HepG2 (cell line): ENCODE measurements at regions not wholly inside any gene's neighbourhood (a gene's known extent, or its start where the extent isn't known, plus 50 kb on each side); places are given as distances from the start of the nearest gene placed in this dataset.

ENCODE experiments used
- ELF3 ChIP-seq: IDR thresholded peaks from 2 replicates; pipeline ENCODE4 v1.6.1; 2016; ENCODE audit warnings: missing genetic modification reagents, missing compliant biosample characterization
- FOXA3 ChIP-seq: IDR thresholded peaks from 2 replicates; pipeline ENCODE4 v1.6.1; 2016; ENCODE audit warnings: missing genetic modification reagents, missing compliant biosample characterization
- GATAD2A ChIP-seq: IDR thresholded peaks from 2 replicates; pipeline ENCODE4 v1.6.1; 2016
- GLI4 ChIP-seq: sonication (generic); formaldehyde crosslinking; IDR thresholded peaks from 2 replicates; pipeline ENCODE4 v1.5.1; 2020; ENCODE audit warnings: missing genetic modification reagents, mild to moderate bottlenecking, moderate library complexity, borderline replicate concordance
- MED1 ChIP-seq: sonication (generic); formaldehyde crosslinking; IDR thresholded peaks from 2 replicates; pipeline ENCODE4 v1.4.0; 2020; ENCODE audit warnings: missing genetic modification reagents
- POGZ ChIP-seq: sonication (generic); formaldehyde crosslinking; IDR thresholded peaks from 2 replicates; pipeline ENCODE4 v1.4.0; 2020; ENCODE audit warnings: mild to moderate bottlenecking, missing genetic modification reagents
- SOX5 ChIP-seq: IDR thresholded peaks from 2 replicates; pipeline ENCODE4 v1.6.1; 2016; ENCODE audit warnings: borderline replicate concordance
- ZC3H4 ChIP-seq: sonication (generic); formaldehyde crosslinking; IDR thresholded peaks from 2 replicates; pipeline ENCODE4 v1.4.0; 2020; ENCODE audit warnings: missing genetic modification reagents, borderline replicate concordance
- ZNF224 ChIP-seq: sonication (generic); formaldehyde crosslinking; IDR thresholded peaks from 2 replicates; pipeline ENCODE4 v1.5.0; 2020; ENCODE audit warnings: mild to moderate bottlenecking, missing genetic modification reagents
- ZNF850 ChIP-seq: sonication (generic); formaldehyde crosslinking; conservative IDR thresholded peaks from 2 replicates; pipeline ENCODE4 v1.9.0; 2021; ENCODE audit warnings: mild to moderate bottlenecking, missing genetic modification reagents
- TF ChIP-seq, protein P1 (sequence below): IDR thresholded peaks from 2 replicates; pipeline ENCODE4 v1.6.1; 2016; ENCODE audit warnings: low read depth
- TF ChIP-seq, protein P2 (sequence below): sonication (generic); formaldehyde crosslinking; IDR thresholded peaks from 2 replicates; pipeline ENCODE4 v1.9.0; 2021; ENCODE audit warnings: missing genetic modification reagents, borderline replicate concordance
- TF ChIP-seq, protein P3 (sequence below): sonication (generic); formaldehyde crosslinking; IDR thresholded peaks from 2 replicates; pipeline ENCODE4 v1.4.0; 2020; ENCODE audit warnings: missing genetic modification reagents
- TF ChIP-seq, protein P4 (sequence below): sonication (generic); formaldehyde crosslinking; IDR thresholded peaks from 2 replicates; pipeline ENCODE4 v1.4.0; 2020; ENCODE audit warnings: mild to moderate bottlenecking, missing genetic modification reagents, borderline replicate concordance
- TF ChIP-seq, protein P5 (sequence below): IDR thresholded peaks from 2 replicates; pipeline ENCODE4 v1.6.1; 2016
- TF ChIP-seq, protein P6 (sequence below): IDR thresholded peaks from 2 replicates; pipeline ENCODE4 v1.4.0; 2020; ENCODE audit warnings: mild to moderate bottlenecking, missing genetic modification reagents

DNA sequence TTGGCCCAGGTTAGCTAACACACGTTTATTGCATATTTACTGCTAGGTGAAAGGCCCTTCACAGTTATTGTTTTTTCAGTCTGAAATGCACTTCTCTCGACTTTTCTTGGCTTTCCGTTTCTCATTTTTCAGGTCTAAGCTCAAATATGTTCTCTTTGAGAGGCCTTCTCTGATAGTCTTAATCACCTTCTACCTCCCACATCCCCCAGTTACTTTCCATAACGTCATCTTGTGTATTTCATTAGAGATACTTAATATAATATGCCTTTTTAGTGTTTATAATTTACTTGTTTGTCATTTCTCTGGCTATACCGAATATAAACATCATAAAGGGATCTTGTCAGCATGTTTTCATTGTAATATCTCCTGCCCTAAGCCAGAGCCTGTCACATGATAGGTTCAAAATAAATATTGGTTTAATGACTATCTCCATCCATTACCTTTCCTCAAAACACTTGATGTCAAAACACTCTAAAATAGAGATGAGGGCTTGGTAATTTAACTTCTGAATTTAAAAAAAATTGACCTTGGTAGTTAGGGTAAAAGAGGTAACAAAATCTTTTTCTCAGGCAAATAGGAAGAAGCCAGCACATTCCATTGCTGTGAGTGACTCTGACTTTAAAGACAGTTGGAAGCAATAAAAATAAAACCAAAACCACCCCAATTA lies 168.6 kb upstream of the RFC3 start (continued):
- TF ChIP-seq, protein P1, sequence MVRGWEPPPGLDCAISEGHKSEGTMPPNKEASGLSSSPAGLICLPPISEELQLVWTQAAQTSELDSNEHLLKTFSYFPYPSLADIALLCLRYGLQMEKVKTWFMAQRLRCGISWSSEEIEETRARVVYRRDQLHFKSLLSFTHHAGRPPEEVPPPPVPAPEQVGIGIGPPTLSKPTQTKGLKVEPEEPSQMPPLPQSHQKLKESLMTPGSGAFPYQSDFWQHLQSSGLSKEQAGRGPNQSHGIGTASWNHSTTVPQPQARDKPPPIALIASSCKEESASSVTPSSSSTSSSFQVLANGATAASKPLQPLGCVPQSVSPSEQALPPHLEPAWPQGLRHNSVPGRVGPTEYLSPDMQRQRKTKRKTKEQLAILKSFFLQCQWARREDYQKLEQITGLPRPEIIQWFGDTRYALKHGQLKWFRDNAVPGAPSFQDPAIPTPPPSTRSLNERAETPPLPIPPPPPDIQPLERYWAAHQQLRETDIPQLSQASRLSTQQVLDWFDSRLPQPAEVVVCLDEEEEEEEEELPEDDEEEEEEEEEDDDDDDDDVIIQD: peak; percentile 52; the same call in 1 of the 2 replicates
- TF ChIP-seq MED1 (CRISPR knock-in tag) (0 out of 2 replicates have a peak, but pooled peaks have one; percentile 32), GATAD2A (CRISPR knock-in tag) (peak; percentile 35; the same call in 1 of the 2 replicates), ZNF850 (CRISPR knock-in tag) (no peak), ZC3H4 (no peak), FOXA3 (peak; percentile 66), ELF3 (CRISPR knock-in tag) (0 out of 2 replicates have a peak, but pooled peaks have one; percentile 12), POGZ (no peak), GLI4 (CRISPR knock-in tag) (no peak), ZNF224 (CRISPR knock-in tag) (no peak), SOX5 (CRISPR knock-in tag) (peak; percentile 17; the same call in 1 of the 2 replicates)
- TF ChIP-seq, protein P2, sequence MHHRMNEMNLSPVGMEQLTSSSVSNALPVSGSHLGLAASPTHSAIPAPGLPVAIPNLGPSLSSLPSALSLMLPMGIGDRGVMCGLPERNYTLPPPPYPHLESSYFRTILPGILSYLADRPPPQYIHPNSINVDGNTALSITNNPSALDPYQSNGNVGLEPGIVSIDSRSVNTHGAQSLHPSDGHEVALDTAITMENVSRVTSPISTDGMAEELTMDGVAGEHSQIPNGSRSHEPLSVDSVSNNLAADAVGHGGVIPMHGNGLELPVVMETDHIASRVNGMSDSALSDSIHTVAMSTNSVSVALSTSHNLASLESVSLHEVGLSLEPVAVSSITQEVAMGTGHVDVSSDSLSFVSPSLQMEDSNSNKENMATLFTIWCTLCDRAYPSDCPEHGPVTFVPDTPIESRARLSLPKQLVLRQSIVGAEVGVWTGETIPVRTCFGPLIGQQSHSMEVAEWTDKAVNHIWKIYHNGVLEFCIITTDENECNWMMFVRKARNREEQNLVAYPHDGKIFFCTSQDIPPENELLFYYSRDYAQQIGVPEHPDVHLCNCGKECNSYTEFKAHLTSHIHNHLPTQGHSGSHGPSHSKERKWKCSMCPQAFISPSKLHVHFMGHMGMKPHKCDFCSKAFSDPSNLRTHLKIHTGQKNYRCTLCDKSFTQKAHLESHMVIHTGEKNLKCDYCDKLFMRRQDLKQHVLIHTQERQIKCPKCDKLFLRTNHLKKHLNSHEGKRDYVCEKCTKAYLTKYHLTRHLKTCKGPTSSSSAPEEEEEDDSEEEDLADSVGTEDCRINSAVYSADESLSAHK: no peak
- TF ChIP-seq, protein P3, sequence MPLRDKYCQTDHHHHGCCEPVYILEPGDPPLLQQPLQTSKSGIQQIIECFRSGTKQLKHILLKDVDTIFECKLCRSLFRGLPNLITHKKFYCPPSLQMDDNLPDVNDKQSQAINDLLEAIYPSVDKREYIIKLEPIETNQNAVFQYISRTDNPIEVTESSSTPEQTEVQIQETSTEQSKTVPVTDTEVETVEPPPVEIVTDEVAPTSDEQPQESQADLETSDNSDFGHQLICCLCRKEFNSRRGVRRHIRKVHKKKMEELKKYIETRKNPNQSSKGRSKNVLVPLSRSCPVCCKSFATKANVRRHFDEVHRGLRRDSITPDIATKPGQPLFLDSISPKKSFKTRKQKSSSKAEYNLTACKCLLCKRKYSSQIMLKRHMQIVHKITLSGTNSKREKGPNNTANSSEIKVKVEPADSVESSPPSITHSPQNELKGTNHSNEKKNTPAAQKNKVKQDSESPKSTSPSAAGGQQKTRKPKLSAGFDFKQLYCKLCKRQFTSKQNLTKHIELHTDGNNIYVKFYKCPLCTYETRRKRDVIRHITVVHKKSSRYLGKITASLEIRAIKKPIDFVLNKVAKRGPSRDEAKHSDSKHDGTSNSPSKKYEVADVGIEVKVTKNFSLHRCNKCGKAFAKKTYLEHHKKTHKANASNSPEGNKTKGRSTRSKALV (CRISPR knock-in tag): no peak
- TF ChIP-seq, protein P4, sequence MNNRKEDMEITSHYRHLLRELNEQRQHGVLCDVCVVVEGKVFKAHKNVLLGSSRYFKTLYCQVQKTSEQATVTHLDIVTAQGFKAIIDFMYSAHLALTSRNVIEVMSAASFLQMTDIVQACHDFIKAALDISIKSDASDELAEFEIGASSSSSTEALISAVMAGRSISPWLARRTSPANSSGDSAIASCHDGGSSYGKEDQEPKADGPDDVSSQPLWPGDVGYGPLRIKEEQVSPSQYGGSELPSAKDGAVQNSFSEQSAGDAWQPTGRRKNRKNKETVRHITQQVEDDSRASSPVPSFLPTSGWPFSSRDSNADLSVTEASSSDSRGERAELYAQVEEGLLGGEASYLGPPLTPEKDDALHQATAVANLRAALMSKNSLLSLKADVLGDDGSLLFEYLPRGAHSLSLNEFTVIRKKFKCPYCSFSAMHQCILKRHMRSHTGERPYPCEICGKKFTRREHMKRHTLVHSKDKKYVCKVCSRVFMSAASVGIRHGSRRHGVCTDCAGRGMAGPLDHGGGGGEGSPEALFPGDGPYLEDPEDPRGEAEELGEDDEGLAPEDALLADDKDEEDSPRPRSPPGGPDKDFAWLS (CRISPR knock-in tag): no peak
- TF ChIP-seq, protein P5, sequence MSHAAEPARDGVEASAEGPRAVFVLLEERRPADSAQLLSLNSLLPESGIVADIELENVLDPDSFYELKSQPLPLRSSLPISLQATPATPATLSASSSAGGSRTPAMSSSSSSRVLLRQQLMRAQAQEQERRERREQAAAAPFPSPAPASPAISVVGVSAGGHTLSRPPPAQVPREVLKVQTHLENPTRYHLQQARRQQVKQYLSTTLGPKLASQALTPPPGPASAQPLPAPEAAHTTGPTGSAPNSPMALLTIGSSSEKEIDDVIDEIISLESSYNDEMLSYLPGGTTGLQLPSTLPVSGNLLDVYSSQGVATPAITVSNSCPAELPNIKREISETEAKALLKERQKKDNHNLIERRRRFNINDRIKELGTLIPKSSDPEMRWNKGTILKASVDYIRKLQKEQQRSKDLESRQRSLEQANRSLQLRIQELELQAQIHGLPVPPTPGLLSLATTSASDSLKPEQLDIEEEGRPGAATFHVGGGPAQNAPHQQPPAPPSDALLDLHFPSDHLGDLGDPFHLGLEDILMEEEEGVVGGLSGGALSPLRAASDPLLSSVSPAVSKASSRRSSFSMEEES (CRISPR knock-in tag): peak; percentile 60; the same call in 1 of the 2 replicates
- TF ChIP-seq, protein P6, sequence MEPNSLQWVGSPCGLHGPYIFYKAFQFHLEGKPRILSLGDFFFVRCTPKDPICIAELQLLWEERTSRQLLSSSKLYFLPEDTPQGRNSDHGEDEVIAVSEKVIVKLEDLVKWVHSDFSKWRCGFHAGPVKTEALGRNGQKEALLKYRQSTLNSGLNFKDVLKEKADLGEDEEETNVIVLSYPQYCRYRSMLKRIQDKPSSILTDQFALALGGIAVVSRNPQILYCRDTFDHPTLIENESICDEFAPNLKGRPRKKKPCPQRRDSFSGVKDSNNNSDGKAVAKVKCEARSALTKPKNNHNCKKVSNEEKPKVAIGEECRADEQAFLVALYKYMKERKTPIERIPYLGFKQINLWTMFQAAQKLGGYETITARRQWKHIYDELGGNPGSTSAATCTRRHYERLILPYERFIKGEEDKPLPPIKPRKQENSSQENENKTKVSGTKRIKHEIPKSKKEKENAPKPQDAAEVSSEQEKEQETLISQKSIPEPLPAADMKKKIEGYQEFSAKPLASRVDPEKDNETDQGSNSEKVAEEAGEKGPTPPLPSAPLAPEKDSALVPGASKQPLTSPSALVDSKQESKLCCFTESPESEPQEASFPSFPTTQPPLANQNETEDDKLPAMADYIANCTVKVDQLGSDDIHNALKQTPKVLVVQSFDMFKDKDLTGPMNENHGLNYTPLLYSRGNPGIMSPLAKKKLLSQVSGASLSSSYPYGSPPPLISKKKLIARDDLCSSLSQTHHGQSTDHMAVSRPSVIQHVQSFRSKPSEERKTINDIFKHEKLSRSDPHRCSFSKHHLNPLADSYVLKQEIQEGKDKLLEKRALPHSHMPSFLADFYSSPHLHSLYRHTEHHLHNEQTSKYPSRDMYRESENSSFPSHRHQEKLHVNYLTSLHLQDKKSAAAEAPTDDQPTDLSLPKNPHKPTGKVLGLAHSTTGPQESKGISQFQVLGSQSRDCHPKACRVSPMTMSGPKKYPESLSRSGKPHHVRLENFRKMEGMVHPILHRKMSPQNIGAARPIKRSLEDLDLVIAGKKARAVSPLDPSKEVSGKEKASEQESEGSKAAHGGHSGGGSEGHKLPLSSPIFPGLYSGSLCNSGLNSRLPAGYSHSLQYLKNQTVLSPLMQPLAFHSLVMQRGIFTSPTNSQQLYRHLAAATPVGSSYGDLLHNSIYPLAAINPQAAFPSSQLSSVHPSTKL: peak; percentile 29; the same call in 1 of the 2 replicates
